GM23338 (cell line): ENCODE measurements at regions not wholly inside any gene's neighbourhood (a gene's known extent, or its start where the extent isn't known, plus 50 kb on each side); places are given as distances from the start of the nearest gene placed in this dataset.

Experiments
- ATAC-seq: fragments of 200-7000 bp; cut with Tn5 transposase; 3 replicates; pipeline ENCODE4 v1.9.1; 2020
- DNase-seq: peaks from one replicate; pipeline ENCODE4 v3.0.0-alpha.2; 2015; ENCODE audit warnings: low spot score
- H2AFZ ChIP-seq: fragments of 200-600 bp; sonication (generic); 2 replicates; pipeline ENCODE4 v1.8.0; 2016; ENCODE audit warnings: antibody characterized with exemption, mild to moderate bottlenecking, moderate library complexity
- H3F3A ChIP-seq: fragments of 200-600 bp; sonication (generic); replicated peaks from 2 replicates; pipeline ENCODE4 v1.8.0; 2017; ENCODE audit warnings: antibody characterized with exemption, mixed run types, low read depth
- H3K27ac ChIP-seq: fragments of 200-600 bp; sonication (generic); 2 replicates; pipeline ENCODE4 v1.6.1; 2016; ENCODE audit warnings: low read depth
- H3K27me3 ChIP-seq: fragments of 200-600 bp; sonication (generic); 2 replicates; pipeline ENCODE4 v1.8.0; 2016; ENCODE audit warnings: mild to moderate bottlenecking, mixed run types, moderate library complexity; ENCODE audit not compliant: insufficient read depth
- H3K36me3 ChIP-seq: fragments of 200-600 bp; sonication (generic); 2 replicates; pipeline ENCODE4 v1.8.0; 2016; ENCODE audit warnings: mild to moderate bottlenecking; ENCODE audit not compliant: insufficient read depth
- H3K4me1 ChIP-seq: fragments of 200-600 bp; sonication (generic); 2 replicates; pipeline ENCODE4 v1.8.0; 2016; ENCODE audit warnings: mild to moderate bottlenecking, moderate library complexity; ENCODE audit not compliant: insufficient read depth
- H3K4me2 ChIP-seq: fragments of 200-600 bp; sonication (generic); 2 replicates; pipeline ENCODE4 v1.7.1; 2017; ENCODE audit warnings: mixed run types
- H3K4me3 ChIP-seq: fragments of 200-600 bp; sonication (generic); 2 replicates; pipeline ENCODE4 v1.6.1; 2016; ENCODE audit warnings: mixed run types
- H3K79me2 ChIP-seq: fragments of 200-600 bp; sonication (generic); replicated peaks from 2 replicates; pipeline ENCODE4 v1.8.0; 2017; ENCODE audit warnings: mild to moderate bottlenecking; ENCODE audit not compliant: insufficient read depth
- H3K9me2 ChIP-seq: fragments of 200-600 bp; sonication (generic); 2 replicates; pipeline ENCODE4 v1.8.0; 2017; ENCODE audit not compliant: insufficient read depth
- H4K20me1 ChIP-seq: fragments of 200-600 bp; sonication (generic); replicated peaks from 2 replicates; pipeline ENCODE4 v1.8.0; 2017; ENCODE audit warnings: mild to moderate bottlenecking; ENCODE audit not compliant: insufficient read depth
- H3K27ac Mint-ChIP-seq: 2 replicates; pipeline ENCODE4 v1.8.0; 2020; ENCODE audit warnings: inconsistent platforms, mild to moderate bottlenecking, moderate library complexity, mixed read lengths
- H3K27me3 Mint-ChIP-seq: 3 replicates; pipeline ENCODE4 v1.8.0; 2022; ENCODE audit warnings: low read depth, mild to moderate bottlenecking, moderate library complexity, mixed read lengths, inconsistent platforms; ENCODE audit not compliant: insufficient read depth, poor library complexity
- H3K36me3 Mint-ChIP-seq: 3 replicates; pipeline ENCODE4 v1.8.0; 2021; ENCODE audit warnings: low read depth, mild to moderate bottlenecking, inconsistent platforms, moderate library complexity, mixed read lengths
- H3K4me1 Mint-ChIP-seq: 3 replicates; pipeline ENCODE4 v1.8.0; 2020; ENCODE audit warnings: mild to moderate bottlenecking, inconsistent platforms, mixed read lengths
- H3K4me3 Mint-ChIP-seq: 3 replicates; pipeline ENCODE4 v1.8.0; 2021; ENCODE audit warnings: moderate library complexity, mild to moderate bottlenecking, inconsistent platforms, mixed read lengths
- H3K9me3 Mint-ChIP-seq: 3 replicates; pipeline ENCODE4 v1.8.0; 2020; ENCODE audit warnings: moderate library complexity, mild to moderate bottlenecking, inconsistent platforms, mixed read lengths
- CREB1 ChIP-seq: fragments of 250-450 bp; sonication (Bioruptor Pico); IDR thresholded peaks from 2 replicates; pipeline ENCODE4 v1.5.0; 2020; ENCODE audit warnings: low read depth, mild to moderate bottlenecking, moderate library complexity
- CTCF ChIP-seq, 2 experiments: fragments of 200-600 bp in 1 of 2; sonication (generic) in 1 of 2; conservative IDR thresholded peaks; 2 replicates each; pipeline versions ENCODE4 v1.5.1 to v1.6.1; 2016 to 2017; ENCODE audit warnings: antibody characterized with exemption in 2 of 2, low read depth in 2 of 2, mild to moderate bottlenecking in 2 of 2, moderate library complexity in 1 of 2
- EZH2 ChIP-seq: fragments of 200-600 bp; sonication (generic); IDR thresholded peaks from one replicate; pipeline ENCODE4 v1.8.0; 2017; ENCODE audit warnings: antibody characterized with exemption, mild to moderate bottlenecking, low read depth; ENCODE audit not compliant: unreplicated experiment
- EZH2phosphoT487 ChIP-seq: fragments of 200-600 bp; sonication (generic); IDR thresholded peaks from one replicate; pipeline ENCODE4 v1.8.1; 2018; ENCODE audit warnings: antibody characterized with exemption; ENCODE audit not compliant: unreplicated experiment
- JUNB ChIP-seq: IDR thresholded peaks from one replicate; pipeline ENCODE4 v1.6.1; 2016; ENCODE audit warnings: antibody characterized with exemption; ENCODE audit not compliant: unreplicated experiment
- NANOG ChIP-seq: IDR thresholded peaks from 2 replicates; pipeline ENCODE4 v1.6.1; 2016; ENCODE audit warnings: antibody characterized with exemption, borderline replicate concordance
- POLR2AphosphoS5 ChIP-seq: IDR thresholded peaks from 2 replicates; pipeline ENCODE4 v1.6.1; 2016; ENCODE audit warnings: antibody characterized with exemption, low read depth
- REST ChIP-seq: IDR thresholded peaks from one replicate; pipeline ENCODE4 v1.6.1; 2018; ENCODE audit warnings: antibody characterized with exemption; ENCODE audit not compliant: unreplicated experiment
- STAT1 ChIP-seq: IDR thresholded peaks from one replicate; pipeline ENCODE4 v1.6.1; 2016; ENCODE audit warnings: antibody characterized with exemption; ENCODE audit not compliant: unreplicated experiment
- ZNF114 ChIP-seq: fragments of 250-450 bp; sonication (Bioruptor Pico); IDR thresholded peaks from 2 replicates; pipeline ENCODE4 v1.5.0; 2020; ENCODE audit warnings: mild to moderate bottlenecking, moderate library complexity
- ZNF331 ChIP-seq: fragments of 250-450 bp; sonication (Bioruptor Pico); IDR thresholded peaks from 2 replicates; pipeline ENCODE4 v1.5.0; 2020; ENCODE audit warnings: low read depth, mild to moderate bottlenecking, moderate library complexity
- ZNF462 ChIP-seq: fragments of 250-450 bp; sonication (Bioruptor Pico); IDR thresholded peaks from 2 replicates; pipeline ENCODE4 v1.5.0; 2020; ENCODE audit warnings: mild to moderate bottlenecking, moderate library complexity
- TF ChIP-seq, protein P1 (sequence below): IDR thresholded peaks from 2 replicates; pipeline ENCODE4 v1.6.1; 2016; ENCODE audit warnings: antibody characterized with exemption

- TF ChIP-seq ZNF331 (CRISPR knock-in tag) (no peak), STAT1 (no peak), JUNB (no peak), ZNF114 (CRISPR knock-in tag) (no peak), REST (no peak), CTCF (conservative IDR thresholded peaks at IDR 0.05; ENCODE audit: low read depth in 2 of 2) (no peak), CREB1 (CRISPR knock-in tag) (no peak), POLR2AphosphoS5 (no peak), EZH2 (no peak), ZNF462 (no peak), NANOG (no peak), EZH2phosphoT487 (no peak)
- TF ChIP-seq, protein P1, sequence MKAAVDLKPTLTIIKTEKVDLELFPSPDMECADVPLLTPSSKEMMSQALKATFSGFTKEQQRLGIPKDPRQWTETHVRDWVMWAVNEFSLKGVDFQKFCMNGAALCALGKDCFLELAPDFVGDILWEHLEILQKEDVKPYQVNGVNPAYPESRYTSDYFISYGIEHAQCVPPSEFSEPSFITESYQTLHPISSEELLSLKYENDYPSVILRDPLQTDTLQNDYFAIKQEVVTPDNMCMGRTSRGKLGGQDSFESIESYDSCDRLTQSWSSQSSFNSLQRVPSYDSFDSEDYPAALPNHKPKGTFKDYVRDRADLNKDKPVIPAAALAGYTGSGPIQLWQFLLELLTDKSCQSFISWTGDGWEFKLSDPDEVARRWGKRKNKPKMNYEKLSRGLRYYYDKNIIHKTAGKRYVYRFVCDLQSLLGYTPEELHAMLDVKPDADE = no peak
- no peak overlapping the region for H3K4me3 Mint-ChIP-seq
- Histone ChIP-seq H3K9me2 (no peaks in the 10 kb centered on the region), H3K4me2 (no peak overlapping the region), H3K4me3 (no peak overlapping the region), H3F3A (no peaks in the 10 kb centered on the region), H2AFZ (no peak overlapping the region), H3K27ac (no peak overlapping the region), H3K4me1 (no peaks in the 10 kb centered on the region), H4K20me1 (no peaks in the 10 kb centered on the region), H3K79me2 (no peaks in the 10 kb centered on the region), H3K36me3 (no peaks in the 10 kb centered on the region), H3K27me3 (no peaks in the 10 kb centered on the region)
- no peaks in the 10 kb centered on the region for H3K27me3 Mint-ChIP-seq
- H3K27ac Mint-ChIP-seq = no peak overlapping the region
- no peaks in the 10 kb centered on the region for H3K9me3 Mint-ChIP-seq
- H3K4me1 Mint-ChIP-seq = no peaks in the 10 kb centered on the region
- ATAC-seq (no peak), DNase-seq (no peak)
- no peaks in the 10 kb centered on the region for H3K36me3 Mint-ChIP-seq
These were observed 425.8 kb upstream of the KCNH7 start for GRCh38 chr2:163264341-163264740.
